ENCODE measurements at regions not wholly inside any gene's neighbourhood (a gene's known extent, or its start where the extent isn't known, plus 50 kb on each side); places are given as distances from the start of the nearest gene placed in this dataset.

DNA sequence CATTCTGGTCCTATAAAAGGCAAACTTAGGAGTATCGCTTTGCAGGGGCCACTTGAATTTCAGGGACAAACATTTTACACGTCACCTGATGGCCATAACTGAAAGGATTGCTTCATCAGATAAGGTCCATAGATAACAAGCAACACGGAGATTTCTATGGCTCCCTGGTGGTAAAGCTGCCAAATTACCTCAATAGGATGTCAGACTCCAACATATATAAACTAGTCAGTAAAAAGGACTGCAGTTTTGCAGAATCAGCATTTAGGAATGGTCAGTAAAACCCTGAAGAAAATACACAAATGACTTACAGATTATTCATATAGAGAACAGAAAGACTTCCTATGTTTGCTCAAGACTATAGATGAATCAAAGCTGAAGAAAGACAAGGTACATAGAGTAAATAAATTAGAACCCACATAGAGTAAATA is 66.1 kb upstream of the GRIP1 start (continued):
- peak; percentile 87 for TF ChIP-seq ZNF629 (tag by site-specific recombination; IDR thresholded peaks at IDR 0.05)
- TF ChIP-seq, protein P1, sequence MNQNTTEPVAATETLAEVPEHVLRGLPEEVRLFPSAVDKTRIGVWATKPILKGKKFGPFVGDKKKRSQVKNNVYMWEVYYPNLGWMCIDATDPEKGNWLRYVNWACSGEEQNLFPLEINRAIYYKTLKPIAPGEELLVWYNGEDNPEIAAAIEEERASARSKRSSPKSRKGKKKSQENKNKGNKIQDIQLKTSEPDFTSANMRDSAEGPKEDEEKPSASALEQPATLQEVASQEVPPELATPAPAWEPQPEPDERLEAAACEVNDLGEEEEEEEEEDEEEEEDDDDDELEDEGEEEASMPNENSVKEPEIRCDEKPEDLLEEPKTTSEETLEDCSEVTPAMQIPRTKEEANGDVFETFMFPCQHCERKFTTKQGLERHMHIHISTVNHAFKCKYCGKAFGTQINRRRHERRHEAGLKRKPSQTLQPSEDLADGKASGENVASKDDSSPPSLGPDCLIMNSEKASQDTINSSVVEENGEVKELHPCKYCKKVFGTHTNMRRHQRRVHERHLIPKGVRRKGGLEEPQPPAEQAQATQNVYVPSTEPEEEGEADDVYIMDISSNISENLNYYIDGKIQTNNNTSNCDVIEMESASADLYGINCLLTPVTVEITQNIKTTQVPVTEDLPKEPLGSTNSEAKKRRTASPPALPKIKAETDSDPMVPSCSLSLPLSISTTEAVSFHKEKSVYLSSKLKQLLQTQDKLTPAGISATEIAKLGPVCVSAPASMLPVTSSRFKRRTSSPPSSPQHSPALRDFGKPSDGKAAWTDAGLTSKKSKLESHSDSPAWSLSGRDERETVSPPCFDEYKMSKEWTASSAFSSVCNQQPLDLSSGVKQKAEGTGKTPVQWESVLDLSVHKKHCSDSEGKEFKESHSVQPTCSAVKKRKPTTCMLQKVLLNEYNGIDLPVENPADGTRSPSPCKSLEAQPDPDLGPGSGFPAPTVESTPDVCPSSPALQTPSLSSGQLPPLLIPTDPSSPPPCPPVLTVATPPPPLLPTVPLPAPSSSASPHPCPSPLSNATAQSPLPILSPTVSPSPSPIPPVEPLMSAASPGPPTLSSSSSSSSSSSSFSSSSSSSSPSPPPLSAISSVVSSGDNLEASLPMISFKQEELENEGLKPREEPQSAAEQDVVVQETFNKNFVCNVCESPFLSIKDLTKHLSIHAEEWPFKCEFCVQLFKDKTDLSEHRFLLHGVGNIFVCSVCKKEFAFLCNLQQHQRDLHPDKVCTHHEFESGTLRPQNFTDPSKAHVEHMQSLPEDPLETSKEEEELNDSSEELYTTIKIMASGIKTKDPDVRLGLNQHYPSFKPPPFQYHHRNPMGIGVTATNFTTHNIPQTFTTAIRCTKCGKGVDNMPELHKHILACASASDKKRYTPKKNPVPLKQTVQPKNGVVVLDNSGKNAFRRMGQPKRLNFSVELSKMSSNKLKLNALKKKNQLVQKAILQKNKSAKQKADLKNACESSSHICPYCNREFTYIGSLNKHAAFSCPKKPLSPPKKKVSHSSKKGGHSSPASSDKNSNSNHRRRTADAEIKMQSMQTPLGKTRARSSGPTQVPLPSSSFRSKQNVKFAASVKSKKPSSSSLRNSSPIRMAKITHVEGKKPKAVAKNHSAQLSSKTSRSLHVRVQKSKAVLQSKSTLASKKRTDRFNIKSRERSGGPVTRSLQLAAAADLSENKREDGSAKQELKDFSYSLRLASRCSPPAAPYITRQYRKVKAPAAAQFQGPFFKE (tag by site-specific recombination; IDR thresholded peaks at IDR 0.05; ENCODE audit: borderline replicate concordance) = no peak
- TF ChIP-seq ZFP69B (tag by site-specific recombination; IDR thresholded peaks at IDR 0.05) = no peak
- TF ChIP-seq ATF2 (tag by site-specific recombination; IDR thresholded peaks at IDR 0.05; ENCODE audit: low read depth) = peak; percentile 58; the same call in 1 of the 2 replicates
- TF ChIP-seq, protein P2, sequence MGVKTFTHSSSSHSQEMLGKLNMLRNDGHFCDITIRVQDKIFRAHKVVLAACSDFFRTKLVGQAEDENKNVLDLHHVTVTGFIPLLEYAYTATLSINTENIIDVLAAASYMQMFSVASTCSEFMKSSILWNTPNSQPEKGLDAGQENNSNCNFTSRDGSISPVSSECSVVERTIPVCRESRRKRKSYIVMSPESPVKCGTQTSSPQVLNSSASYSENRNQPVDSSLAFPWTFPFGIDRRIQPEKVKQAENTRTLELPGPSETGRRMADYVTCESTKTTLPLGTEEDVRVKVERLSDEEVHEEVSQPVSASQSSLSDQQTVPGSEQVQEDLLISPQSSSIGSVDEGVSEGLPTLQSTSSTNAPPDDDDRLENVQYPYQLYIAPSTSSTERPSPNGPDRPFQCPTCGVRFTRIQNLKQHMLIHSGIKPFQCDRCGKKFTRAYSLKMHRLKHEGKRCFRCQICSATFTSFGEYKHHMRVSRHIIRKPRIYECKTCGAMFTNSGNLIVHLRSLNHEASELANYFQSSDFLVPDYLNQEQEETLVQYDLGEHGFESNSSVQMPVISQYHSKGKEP (tag by site-specific recombination; IDR thresholded peaks at IDR 0.05) = peak; percentile 50; the same call in 1 of the 2 replicates

DNA sequence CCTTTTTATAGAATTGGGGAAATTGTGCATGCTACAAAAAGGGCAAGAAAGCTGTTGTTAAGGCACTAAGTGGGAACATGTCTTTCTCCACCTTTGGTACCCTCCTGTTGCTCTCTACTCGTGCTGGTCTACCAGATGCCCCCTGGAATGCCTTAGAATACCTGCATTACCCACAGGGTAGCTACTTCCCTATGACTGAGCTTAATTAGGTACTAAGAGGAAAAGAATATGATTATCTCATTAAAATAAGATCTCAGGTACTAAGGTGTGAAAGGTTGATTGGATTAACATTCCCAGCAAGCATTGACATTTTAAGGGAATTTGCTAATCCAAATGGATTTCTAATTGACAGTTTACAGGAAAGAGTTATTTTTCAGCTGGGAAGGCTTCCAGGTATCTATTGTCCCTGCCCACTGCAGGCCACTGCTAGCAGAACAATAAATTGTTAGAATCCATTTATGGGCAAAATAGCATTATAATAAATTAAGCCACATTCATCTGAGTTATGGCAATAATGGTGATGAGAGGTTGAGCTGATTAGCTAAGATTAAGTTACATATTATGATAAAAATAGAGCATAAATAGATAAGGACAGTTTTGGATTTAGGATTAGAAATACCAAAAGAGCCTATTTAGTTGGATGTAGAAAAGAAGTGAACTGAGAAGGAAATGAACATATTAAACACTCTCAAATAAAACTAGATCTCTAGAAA is 67.8 kb upstream of the GRIP1 start:
- H3K36me3 ChIP-seq (ENCODE audit: control insufficient read depth in 2 of 2, insufficient read depth in 1 of 2, low read length in 2 of 2) = no peaks in the 10 kb centered on the region
- CTCF ChIA-PET = interaction anchor here (0.7 kb wide), 1 partner anchor 77 kb away, joined by 3 read pairs; no protein-coding TSS in a partner anchor
- H3K4me1 ChIP-seq (ENCODE audit: control insufficient read depth, insufficient read depth, low read length) = peaks cover 54% of the 10 kb centered on the region
- POLR2A ChIA-PET = interaction anchor here (1.4 kb wide), 1 partner anchor 522 kb away, joined by 3 read pairs; the partner anchor contains the start of gene CAND1
- H3K4me3 ChIP-seq (ENCODE audit: low read depth, low read length) = no peak overlapping the region
- no peak overlapping the region for H3K27ac ChIP-seq (ENCODE audit: extremely low read depth, low read depth, low read length)
- no peaks in the 10 kb centered on the region for H3K9me3 ChIP-seq (ENCODE audit: control insufficient read depth, insufficient read depth, low read depth, low read length)
- TF ChIP-seq KLF16 (tag by site-specific recombination; IDR thresholded peaks at IDR 0.05) (no peak), ZNF398 (tag by site-specific recombination; IDR thresholded peaks at IDR 0.05) (no peak), ZNF530 (tag by site-specific recombination; IDR thresholded peaks at IDR 0.05; ENCODE audit: low read depth) (no peak), GLIS1 (tag by site-specific recombination; IDR thresholded peaks at IDR 0.05) (no peak; the same call in 1 of the 2 replicates), SCRT2 (tag by site-specific recombination; IDR thresholded peaks at IDR 0.05) (peak; percentile 63; the same call in 1 of the 2 replicates), ZXDB (tag by site-specific recombination; IDR thresholded peaks at IDR 0.05) (0 out of 2 replicates have a peak, but pooled peaks have one; percentile 34), PRDM4 (tag by site-specific recombination; IDR thresholded peaks at IDR 0.05) (no peak), BCL11B (tag by site-specific recombination; IDR thresholded peaks at IDR 0.05; ENCODE audit: low read depth) (no peak), SALL2 (tag by site-specific recombination; IDR thresholded peaks at IDR 0.05; ENCODE audit: borderline replicate concordance) (no peak), KLF9 (tag by site-specific recombination; IDR thresholded peaks at IDR 0.05; ENCODE audit: low read depth) (no peak), SP3 (tag by site-specific recombination; IDR thresholded peaks at IDR 0.05) (no peak)
- TF ChIP-seq, protein P3, sequence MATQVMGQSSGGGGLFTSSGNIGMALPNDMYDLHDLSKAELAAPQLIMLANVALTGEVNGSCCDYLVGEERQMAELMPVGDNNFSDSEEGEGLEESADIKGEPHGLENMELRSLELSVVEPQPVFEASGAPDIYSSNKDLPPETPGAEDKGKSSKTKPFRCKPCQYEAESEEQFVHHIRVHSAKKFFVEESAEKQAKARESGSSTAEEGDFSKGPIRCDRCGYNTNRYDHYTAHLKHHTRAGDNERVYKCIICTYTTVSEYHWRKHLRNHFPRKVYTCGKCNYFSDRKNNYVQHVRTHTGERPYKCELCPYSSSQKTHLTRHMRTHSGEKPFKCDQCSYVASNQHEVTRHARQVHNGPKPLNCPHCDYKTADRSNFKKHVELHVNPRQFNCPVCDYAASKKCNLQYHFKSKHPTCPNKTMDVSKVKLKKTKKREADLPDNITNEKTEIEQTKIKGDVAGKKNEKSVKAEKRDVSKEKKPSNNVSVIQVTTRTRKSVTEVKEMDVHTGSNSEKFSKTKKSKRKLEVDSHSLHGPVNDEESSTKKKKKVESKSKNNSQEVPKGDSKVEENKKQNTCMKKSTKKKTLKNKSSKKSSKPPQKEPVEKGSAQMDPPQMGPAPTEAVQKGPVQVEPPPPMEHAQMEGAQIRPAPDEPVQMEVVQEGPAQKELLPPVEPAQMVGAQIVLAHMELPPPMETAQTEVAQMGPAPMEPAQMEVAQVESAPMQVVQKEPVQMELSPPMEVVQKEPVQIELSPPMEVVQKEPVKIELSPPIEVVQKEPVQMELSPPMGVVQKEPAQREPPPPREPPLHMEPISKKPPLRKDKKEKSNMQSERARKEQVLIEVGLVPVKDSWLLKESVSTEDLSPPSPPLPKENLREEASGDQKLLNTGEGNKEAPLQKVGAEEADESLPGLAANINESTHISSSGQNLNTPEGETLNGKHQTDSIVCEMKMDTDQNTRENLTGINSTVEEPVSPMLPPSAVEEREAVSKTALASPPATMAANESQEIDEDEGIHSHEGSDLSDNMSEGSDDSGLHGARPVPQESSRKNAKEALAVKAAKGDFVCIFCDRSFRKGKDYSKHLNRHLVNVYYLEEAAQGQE (tag by site-specific recombination; IDR thresholded peaks at IDR 0.05) = no peak
